ENCODE measurements at regions not wholly inside any gene's neighbourhood (a gene's known extent, or its start where the extent isn't known, plus 50 kb on each side); places are given as distances from the start of the nearest gene placed in this dataset.

- no peak for TF ChIP-seq CTCF (IDR thresholded peaks at IDR 0.05)
- TF ChIP-seq POLR2A (IDR thresholded peaks at IDR 0.05): no peak
Measured at GRCh38 chr18:65458871-65459270, 291.9 kb upstream of the CDH7 start.

Measured in adrenal gland (tissue), 5 donors.